H1 (cell line): ENCODE measurements at regions not wholly inside any gene's neighbourhood (a gene's known extent, or its start where the extent isn't known, plus 50 kb on each side); places are given as distances from the start of the nearest gene placed in this dataset.

Experiments
- CEBPB ChIP-seq: IDR thresholded peaks from 2 replicates; pipeline ENCODE4 v1.6.1; 2012; ENCODE audit warnings: low read depth, low read length
- CTCF ChIP-seq, 3 experiments: IDR thresholded peaks; 1 replicate in 2 of 3; 2 replicates in 1 of 3; pipeline versions ENCODE4 v1.5.1 to v1.6.1; 2011; ENCODE audit warnings: low read length in 3 of 3, mild to moderate bottlenecking in 3 of 3, inconsistent platforms in 2 of 3, low read depth in 1 of 3, moderate library complexity in 1 of 3; ENCODE audit not compliant: insufficient read depth in 1 of 3; ENCODE audit errors: control extremely low read depth in 1 of 3
- EZH2 ChIP-seq: fragments of 200-600 bp; sonication (generic); IDR thresholded peaks from 2 replicates; pipeline ENCODE4 v1.7.1; 2012; ENCODE audit warnings: low read depth, mild to moderate bottlenecking, moderate library complexity, low read length, inconsistent platforms; ENCODE audit not compliant: severe bottlenecking
- KDM1A ChIP-seq: fragments of 200-600, 300-600 bp; sonication (generic); IDR thresholded peaks from 2 replicates; pipeline ENCODE4 v1.7.1; 2016; ENCODE audit warnings: mild to moderate bottlenecking, low read length, borderline replicate concordance
- POLR2A ChIP-seq, 2 experiments: IDR thresholded peaks; 1 replicate in 1 of 2; 2 replicates in 1 of 2; pipeline ENCODE4 v1.6.1; 2011; ENCODE audit warnings: low read depth in 2 of 2, low read length in 2 of 2, mild to moderate bottlenecking in 2 of 2; ENCODE audit errors: control extremely low read depth in 1 of 2
- YY1 ChIP-seq: IDR thresholded peaks from 2 replicates; pipeline ENCODE4 v1.6.1; 2011; ENCODE audit warnings: low read depth, mild to moderate bottlenecking, low read length

GRCh38 chr4:66404141-66404540 is 733.9 kb upstream of the EPHA5 start:
- TF ChIP-seq POLR2A (IDR thresholded peaks at IDR 0.05; ENCODE audit: control extremely low read depth in 1 of 2, low read depth in 2 of 2, low read length in 2 of 2) = no peak
- TF ChIP-seq KDM1A = no peak
- TF ChIP-seq CTCF (IDR thresholded peaks at IDR 0.05; ENCODE audit: control extremely low read depth in 1 of 3, insufficient read depth in 1 of 3, low read depth in 1 of 3, low read length in 3 of 3) = no peak
- no peak for TF ChIP-seq YY1
- TF ChIP-seq CEBPB = no peak
- TF ChIP-seq EZH2 = no peak
